ENCODE measurements at regions not wholly inside any gene's neighbourhood (a gene's known extent, or its start where the extent isn't known, plus 50 kb on each side); places are given as distances from the start of the nearest gene placed in this dataset.

GRCh38 chr22:19630614-19631013, 83.7 kb upstream of the SEPTIN5 start:
- ATAC-seq (no peak), DNase-seq (ENCODE audit: low read depth, low spot score) (no peak)
- Histone ChIP-seq H3K4me2 (ENCODE audit: low read length) (no peak overlapping the region), H3K9me3 (ENCODE audit: control insufficient read depth in 1 of 2, insufficient read depth in 1 of 2, low read depth in 1 of 2, low read length in 2 of 2) (no peaks in the 10 kb centered on the region), H3K9ac (ENCODE audit: low read length) (no peak overlapping the region), H3K79me2 (ENCODE audit: insufficient read depth, low read length) (no peaks in the 10 kb centered on the region), H3K27ac (ENCODE audit: low read depth, low read length) (no peak overlapping the region), H3K27me3 (ENCODE audit: insufficient read depth, low read length) (no peaks in the 10 kb centered on the region), H4K20me1 (ENCODE audit: insufficient read depth) (no peaks in the 10 kb centered on the region), H3K4me3 (replicated peaks in 1 of 2; ENCODE audit: low read depth in 1 of 2, low read length in 2 of 2) (no peak overlapping the region), H3K9me2 (ENCODE audit: insufficient read depth) (no peaks in the 10 kb centered on the region), H2AFZ (ENCODE audit: low read depth, low read length, poor library complexity, severe bottlenecking) (no peak overlapping the region), H3K36me3 (ENCODE audit: control insufficient read depth in 1 of 2, insufficient read depth in 2 of 2, low read length in 2 of 2) (no peaks in the 10 kb centered on the region), H3K4me1 (ENCODE audit: control insufficient read depth in 1 of 2, insufficient read depth in 2 of 2, low read length in 2 of 2) (peaks cover 4 to 6% of the 10 kb centered on the region in 2 experiments; a peak in 2 of 4 replicates)
- intact Hi-C loops (cut with micrococcal nuclease) = loop anchor here (1.0 to 5.0 kb wide), 5 partner anchors 134 to 486 kb away; partner anchors contain the start of genes CDC45, ESS2 and UFD1
- TF ChIP-seq EGR1 (IDR thresholded peaks at IDR 0.05; ENCODE audit: low read depth) = no peak
- TF ChIP-seq, protein P1, sequence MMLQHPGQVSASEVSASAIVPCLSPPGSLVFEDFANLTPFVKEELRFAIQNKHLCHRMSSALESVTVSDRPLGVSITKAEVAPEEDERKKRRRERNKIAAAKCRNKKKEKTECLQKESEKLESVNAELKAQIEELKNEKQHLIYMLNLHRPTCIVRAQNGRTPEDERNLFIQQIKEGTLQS (IDR thresholded peaks at IDR 0.05) = no peak
- TF ChIP-seq, protein P2, sequence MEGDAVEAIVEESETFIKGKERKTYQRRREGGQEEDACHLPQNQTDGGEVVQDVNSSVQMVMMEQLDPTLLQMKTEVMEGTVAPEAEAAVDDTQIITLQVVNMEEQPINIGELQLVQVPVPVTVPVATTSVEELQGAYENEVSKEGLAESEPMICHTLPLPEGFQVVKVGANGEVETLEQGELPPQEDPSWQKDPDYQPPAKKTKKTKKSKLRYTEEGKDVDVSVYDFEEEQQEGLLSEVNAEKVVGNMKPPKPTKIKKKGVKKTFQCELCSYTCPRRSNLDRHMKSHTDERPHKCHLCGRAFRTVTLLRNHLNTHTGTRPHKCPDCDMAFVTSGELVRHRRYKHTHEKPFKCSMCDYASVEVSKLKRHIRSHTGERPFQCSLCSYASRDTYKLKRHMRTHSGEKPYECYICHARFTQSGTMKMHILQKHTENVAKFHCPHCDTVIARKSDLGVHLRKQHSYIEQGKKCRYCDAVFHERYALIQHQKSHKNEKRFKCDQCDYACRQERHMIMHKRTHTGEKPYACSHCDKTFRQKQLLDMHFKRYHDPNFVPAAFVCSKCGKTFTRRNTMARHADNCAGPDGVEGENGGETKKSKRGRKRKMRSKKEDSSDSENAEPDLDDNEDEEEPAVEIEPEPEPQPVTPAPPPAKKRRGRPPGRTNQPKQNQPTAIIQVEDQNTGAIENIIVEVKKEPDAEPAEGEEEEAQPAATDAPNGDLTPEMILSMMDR (IDR thresholded peaks at IDR 0.05 in 2 of 3, conservative IDR thresholded peaks at IDR 0.05 in 1 of 3; ENCODE audit: borderline replicate concordance in 1 of 3, insufficient read depth in 1 of 3, low read depth in 2 of 3, low read length in 2 of 3) = no peak
- ChIA-PET RAD21 (ENCODE audit: low non-redundant PET in 1 of 2, low total read pairs in 2 of 2, uncharacterized antibody in 2 of 2, unreplicated experiment in 2 of 2) (interaction anchor here (1.0 to 1.3 kb wide), 5 partner anchors 135 to 486 kb away, joined by 3 to 7 read pairs (median 5); partner anchors contain the start of genes SLC25A1 (in 2 of the 2) and ESS2 (in 1 of the 2)), POLR2A (interaction anchor here (0.9 to 1.1 kb wide), 2 partner anchors 151 to 583 kb away, joined by 3 read pairs; partner anchors contain the start of genes CDC45 and UFD1), CTCF (interaction anchor here (0.6 to 2.3 kb wide), 21 partner anchors 9 to 520 kb away, joined by 3 to 26 read pairs (median 4); partner anchors contain the start of genes DGCR2, ESS2 and SLC25A1)
- no TSS peak for BruUV-seq (replicated peaks)
